ENCODE measurements at regions not wholly inside any gene's neighbourhood (a gene's known extent, or its start where the extent isn't known, plus 50 kb on each side); places are given as distances from the start of the nearest gene placed in this dataset.

DNA sequence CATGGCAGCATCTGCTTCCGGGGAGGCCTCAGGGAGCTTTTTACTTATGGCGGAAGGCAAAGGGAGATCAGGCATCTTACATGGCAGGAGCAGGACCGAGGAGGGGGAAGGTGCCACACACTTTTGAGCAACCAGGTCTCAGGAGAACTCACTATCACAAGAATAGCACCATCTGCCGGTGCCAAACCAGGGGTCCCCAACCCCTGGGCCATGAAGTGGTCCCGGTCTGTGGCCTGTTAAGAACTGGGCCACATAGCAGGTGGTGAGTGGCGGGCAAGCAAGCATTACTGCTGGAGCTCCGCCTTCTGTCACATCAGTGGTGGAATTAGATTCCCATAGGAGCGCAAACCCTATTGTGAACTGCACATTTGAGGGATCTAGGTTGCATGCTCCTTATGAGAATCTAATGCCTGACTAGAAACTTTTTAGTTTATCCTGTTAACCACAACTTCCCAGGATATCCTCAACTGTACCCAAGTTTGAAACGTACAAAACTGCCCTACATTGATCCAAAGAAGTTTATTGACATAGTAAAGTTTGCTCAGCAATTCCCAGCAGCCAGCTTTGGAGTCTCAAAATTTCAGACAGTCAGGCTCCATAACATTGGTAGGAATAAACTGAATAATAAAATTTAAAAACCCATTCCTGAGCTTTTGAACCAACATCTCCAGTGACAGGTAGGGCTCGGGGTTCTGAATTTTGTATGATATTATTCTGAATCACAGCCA, 228.4 kb upstream of the TAC1 start:
- TF ChIP-seq, protein P1, sequence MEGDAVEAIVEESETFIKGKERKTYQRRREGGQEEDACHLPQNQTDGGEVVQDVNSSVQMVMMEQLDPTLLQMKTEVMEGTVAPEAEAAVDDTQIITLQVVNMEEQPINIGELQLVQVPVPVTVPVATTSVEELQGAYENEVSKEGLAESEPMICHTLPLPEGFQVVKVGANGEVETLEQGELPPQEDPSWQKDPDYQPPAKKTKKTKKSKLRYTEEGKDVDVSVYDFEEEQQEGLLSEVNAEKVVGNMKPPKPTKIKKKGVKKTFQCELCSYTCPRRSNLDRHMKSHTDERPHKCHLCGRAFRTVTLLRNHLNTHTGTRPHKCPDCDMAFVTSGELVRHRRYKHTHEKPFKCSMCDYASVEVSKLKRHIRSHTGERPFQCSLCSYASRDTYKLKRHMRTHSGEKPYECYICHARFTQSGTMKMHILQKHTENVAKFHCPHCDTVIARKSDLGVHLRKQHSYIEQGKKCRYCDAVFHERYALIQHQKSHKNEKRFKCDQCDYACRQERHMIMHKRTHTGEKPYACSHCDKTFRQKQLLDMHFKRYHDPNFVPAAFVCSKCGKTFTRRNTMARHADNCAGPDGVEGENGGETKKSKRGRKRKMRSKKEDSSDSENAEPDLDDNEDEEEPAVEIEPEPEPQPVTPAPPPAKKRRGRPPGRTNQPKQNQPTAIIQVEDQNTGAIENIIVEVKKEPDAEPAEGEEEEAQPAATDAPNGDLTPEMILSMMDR (IDR thresholded peaks at IDR 0.05; ENCODE audit: insufficient read depth, low read length, poor library complexity, severe bottlenecking), result no peak
- no peak for DNase-seq (ENCODE audit: low read depth)
- Histone ChIP-seq H3K36me3 (ENCODE audit: control insufficient read depth, insufficient read depth, low read length) (no peaks in the 10 kb centered on the region), H3K27me3 (ENCODE audit: control insufficient read depth, insufficient read depth, low read length) (no peaks in the 10 kb centered on the region), H3K4me3 (ENCODE audit: low read depth, low read length) (no peak overlapping the region)

DNA sequence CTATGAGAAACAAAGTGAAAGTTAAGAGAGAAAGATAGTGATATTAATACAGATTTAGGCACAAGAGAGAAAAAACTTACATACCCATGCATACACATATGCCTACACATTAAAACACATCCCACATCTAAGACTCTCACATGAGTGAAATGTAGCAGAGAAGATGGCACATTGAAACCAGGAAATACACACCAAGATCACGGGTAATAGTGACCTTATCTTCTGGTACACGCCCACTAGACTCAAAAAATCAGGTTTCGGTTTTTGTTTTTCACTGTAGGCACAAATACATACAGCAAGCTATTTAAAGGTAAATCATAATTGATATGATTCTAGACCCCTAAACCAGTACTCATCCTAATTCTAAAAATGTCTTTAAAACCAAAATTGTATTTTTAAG, 225.2 kb upstream of the TAC1 start:
- no peak overlapping the region for H3K4me3 ChIP-seq (ENCODE audit: low read depth, low read length)
- H3K27me3 ChIP-seq (ENCODE audit: control insufficient read depth, insufficient read depth, low read length), result no peaks in the 10 kb centered on the region
- H3K36me3 ChIP-seq (ENCODE audit: control insufficient read depth, insufficient read depth, low read length), result no peaks in the 10 kb centered on the region
- DNase-seq (ENCODE audit: low read depth), result no peak
- TF ChIP-seq, protein P1 (IDR thresholded peaks at IDR 0.05; ENCODE audit: insufficient read depth, low read length, poor library complexity, severe bottlenecking), result no peak

DNA sequence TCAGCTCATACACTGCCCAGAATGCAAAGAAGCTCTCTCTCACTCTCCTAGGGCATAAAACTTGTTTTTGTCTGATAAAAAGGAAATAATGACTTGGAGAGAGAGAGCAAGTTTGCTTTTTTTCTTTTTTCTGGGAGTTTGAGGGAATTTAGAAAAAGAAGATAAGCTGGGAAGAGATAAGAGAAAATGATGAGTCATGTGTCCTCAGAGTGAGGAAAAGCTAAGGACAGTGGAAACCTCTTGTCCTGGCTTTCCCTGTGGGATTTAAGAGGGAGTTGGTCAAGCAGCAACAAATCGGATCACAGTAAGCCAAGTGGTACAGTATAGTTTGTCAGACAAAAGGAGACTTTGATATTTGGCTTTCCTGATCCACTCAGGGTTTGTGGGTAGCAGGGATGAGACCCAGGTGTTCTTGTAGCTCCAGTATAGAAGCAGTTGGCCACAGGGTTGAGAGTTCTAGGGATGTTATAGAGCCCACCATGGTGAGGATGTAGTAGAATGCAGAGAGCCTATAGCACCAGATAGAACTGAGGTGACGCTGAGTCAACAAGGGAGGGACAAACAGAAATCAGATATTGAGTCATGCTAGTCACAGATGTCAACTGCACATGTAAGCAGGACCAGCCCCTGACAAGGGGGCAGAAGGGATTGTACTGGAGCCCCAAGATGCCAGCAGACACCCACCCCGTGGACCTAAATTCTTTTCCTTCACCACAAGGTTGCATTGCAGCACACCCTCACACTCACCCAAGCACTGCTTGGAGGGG, 219.3 kb upstream of the TAC1 start:
- TF ChIP-seq, protein P1 (IDR thresholded peaks at IDR 0.05; ENCODE audit: insufficient read depth, low read length, poor library complexity, severe bottlenecking), result no peak
- no peaks in the 10 kb centered on the region for H3K27me3 ChIP-seq (ENCODE audit: control insufficient read depth, insufficient read depth, low read length)
- no peaks in the 10 kb centered on the region for H3K36me3 ChIP-seq (ENCODE audit: control insufficient read depth, insufficient read depth, low read length)
- no peak overlapping the region for H3K4me3 ChIP-seq (ENCODE audit: low read depth, low read length)
- DNase-seq (ENCODE audit: low read depth), result no peak

DNA sequence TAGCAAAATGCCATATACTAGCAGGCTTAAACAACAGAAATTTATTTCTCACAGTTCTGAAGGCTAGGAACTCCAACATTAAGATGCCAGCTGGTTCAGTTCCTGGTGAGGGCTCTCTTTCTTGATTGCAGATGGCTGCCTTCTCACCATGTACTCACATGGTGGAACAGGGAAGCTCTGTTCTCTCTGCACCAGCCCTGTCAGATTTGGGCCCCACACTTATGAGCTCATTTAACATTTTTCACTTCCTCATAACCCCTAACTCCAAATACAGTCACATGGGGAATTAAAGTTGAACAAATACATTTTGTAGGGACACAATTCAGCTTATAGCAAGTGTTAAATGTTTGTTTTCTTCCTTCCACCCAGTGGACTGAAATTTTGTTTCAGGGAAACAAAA, 218.6 kb upstream of the TAC1 start:
- no peaks in the 10 kb centered on the region for H3K36me3 ChIP-seq (ENCODE audit: control insufficient read depth, insufficient read depth, low read length)
- no peak for DNase-seq (ENCODE audit: low read depth)
- TF ChIP-seq, protein P1 (IDR thresholded peaks at IDR 0.05; ENCODE audit: insufficient read depth, low read length, poor library complexity, severe bottlenecking), result no peak
- H3K4me3 ChIP-seq (ENCODE audit: low read depth, low read length), result no peak overlapping the region
- no peaks in the 10 kb centered on the region for H3K27me3 ChIP-seq (ENCODE audit: control insufficient read depth, insufficient read depth, low read length)

DNA sequence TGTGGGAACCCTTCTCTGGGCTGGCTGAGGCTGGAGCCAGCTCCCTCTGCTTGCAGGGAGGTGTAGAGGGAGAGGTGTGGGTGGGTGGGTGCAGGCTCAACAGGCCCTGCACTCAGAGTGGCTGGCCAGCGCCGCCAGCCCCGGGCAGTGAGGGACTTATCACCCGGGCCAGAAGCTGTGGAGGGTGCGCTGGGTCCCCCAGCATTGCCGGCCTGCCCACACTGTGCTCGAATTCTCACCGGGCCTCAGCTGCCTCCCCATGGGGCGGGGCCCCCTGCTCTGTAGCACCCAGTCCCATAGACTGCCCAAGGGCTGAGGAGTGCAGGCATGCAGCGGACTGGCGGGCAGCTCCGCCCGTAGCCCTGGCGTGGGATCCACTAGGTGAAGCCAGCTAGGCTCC, 190.7 kb upstream of the TAC1 start:
- no peak for DNase-seq (ENCODE audit: low read depth)
- Histone ChIP-seq H3K36me3 (ENCODE audit: control insufficient read depth, insufficient read depth, low read length) (no peaks in the 10 kb centered on the region), H3K4me3 (ENCODE audit: low read depth, low read length) (no peak overlapping the region), H3K27me3 (ENCODE audit: control insufficient read depth, insufficient read depth, low read length) (no peaks in the 10 kb centered on the region)
- TF ChIP-seq, protein P1 (IDR thresholded peaks at IDR 0.05; ENCODE audit: insufficient read depth, low read length, poor library complexity, severe bottlenecking), result no peak
